GM20000 (cell line): ENCODE measurements at regions not wholly inside any gene's neighbourhood (a gene's known extent, or its start where the extent isn't known, plus 50 kb on each side); places are given as distances from the start of the nearest gene placed in this dataset.

Experiments used
- DNase-seq: peaks from one replicate; pipeline ENCODE4 v3.0.0; 2012; ENCODE audit warnings: low spot score
- TF ChIP-seq, protein P1 (sequence below): IDR thresholded peaks from 2 replicates; pipeline ENCODE4 v1.5.1; 2012; ENCODE audit warnings: mild to moderate bottlenecking, control low read depth; ENCODE audit errors: extremely low read depth, missing control alignments

- no peak for DNase-seq
- TF ChIP-seq, protein P1, sequence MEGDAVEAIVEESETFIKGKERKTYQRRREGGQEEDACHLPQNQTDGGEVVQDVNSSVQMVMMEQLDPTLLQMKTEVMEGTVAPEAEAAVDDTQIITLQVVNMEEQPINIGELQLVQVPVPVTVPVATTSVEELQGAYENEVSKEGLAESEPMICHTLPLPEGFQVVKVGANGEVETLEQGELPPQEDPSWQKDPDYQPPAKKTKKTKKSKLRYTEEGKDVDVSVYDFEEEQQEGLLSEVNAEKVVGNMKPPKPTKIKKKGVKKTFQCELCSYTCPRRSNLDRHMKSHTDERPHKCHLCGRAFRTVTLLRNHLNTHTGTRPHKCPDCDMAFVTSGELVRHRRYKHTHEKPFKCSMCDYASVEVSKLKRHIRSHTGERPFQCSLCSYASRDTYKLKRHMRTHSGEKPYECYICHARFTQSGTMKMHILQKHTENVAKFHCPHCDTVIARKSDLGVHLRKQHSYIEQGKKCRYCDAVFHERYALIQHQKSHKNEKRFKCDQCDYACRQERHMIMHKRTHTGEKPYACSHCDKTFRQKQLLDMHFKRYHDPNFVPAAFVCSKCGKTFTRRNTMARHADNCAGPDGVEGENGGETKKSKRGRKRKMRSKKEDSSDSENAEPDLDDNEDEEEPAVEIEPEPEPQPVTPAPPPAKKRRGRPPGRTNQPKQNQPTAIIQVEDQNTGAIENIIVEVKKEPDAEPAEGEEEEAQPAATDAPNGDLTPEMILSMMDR: no peak
These were observed 347.9 kb upstream of the FAT3 start for GRCh38 chr11:91876746-91877145.

DNA sequence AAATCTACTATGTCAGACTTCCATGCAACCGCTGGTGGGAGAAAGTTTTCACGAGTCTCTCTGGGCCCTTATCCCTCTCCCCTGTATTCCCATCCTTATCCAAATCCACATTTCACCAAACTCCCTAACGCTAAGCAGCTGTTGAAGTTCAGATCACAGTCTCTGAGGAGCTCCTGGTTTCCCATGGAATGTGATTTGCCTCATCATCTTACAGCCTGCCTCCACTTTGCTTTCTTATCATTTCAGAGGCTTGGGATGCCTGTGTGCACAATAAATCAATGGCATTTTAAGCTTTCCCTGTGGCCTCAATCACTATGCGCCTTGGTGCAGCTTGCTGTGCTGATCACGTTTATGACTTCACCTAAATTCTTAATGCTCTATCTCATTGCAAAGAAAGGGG is 352.4 kb upstream of the FAT3 start:
- no peak for DNase-seq
- TF ChIP-seq, protein P1: no peak

GRCh38 chr11:91871791-91872190 is 352.8 kb upstream of the FAT3 start:
- DNase-seq: no peak
- TF ChIP-seq, protein P1: no peak

DNA sequence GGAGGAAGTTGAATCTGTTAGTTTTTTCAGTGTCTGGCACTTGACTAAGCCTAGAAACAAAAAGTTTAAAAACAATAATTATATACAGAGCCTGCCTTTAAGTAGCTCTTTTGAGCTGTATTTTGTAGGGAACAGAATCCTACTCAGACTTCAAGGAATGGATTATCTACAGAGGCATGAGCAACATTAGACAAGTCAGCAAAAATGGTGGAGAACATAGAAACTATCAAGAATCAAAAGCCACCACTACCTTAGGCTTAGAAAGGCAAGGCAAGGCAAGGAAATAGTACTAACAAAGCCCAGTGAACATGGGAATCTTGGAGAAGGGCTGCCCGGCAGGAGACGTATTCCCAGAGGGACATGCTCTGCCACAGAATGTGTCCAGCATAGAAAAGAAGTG is 353.6 kb upstream of the FAT3 start:
- TF ChIP-seq, protein P1: no peak
- no peak for DNase-seq

- TF ChIP-seq, protein P1: no peak
- DNase-seq: no peak
These were observed 354.9 kb upstream of the FAT3 start for GRCh38 chr11:91869686-91870085.

DNA sequence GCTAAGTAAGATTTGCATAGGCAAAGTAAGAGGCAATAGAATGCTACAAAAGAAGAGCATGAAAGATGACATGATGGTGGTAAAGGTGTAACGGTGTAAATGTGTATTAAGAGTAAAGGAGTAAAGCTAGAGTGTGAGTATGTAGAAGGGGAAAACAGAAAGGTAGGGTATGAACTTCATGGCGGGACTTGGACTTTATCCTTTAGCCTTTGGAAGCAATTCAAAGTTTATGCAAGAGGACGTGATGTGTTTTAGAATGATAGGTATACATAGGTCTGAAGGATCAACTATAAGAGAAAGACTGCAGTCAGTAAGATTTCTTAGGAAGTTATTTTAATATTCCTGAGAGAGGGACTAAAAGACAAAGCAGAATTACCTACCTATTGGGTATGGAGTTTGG is 358.0 kb upstream of the FAT3 start:
- no peak for DNase-seq
- TF ChIP-seq, protein P1: no peak

GRCh38 chr11:91860661-91861060 is 364.0 kb upstream of the FAT3 start:
- DNase-seq: no peak
- TF ChIP-seq, protein P1: no peak

DNA sequence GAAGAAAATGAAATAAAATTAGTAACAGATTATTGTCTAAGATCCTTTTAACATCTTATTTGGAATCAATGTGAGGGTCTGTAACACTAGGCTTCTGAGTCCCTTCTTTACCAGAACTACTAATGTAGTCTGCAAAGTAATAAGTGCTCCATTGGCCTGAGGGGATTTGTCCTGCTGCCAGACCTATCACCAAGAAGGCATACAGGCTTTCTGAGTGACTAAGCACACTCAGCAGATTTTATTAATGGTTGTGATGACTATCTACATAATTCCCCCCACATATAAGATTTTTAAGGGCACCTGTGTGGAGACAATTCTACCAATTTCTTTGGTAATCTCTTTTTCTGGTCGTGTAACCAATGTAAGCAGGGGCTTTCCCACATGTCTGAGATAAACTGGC is 365.0 kb upstream of the FAT3 start:
- no peak for DNase-seq
- TF ChIP-seq, protein P1: no peak
